CD4-positive, alpha-beta T cell (primary cell): ENCODE measurements at regions not wholly inside any gene's neighbourhood (a gene's known extent, or its start where the extent isn't known, plus 50 kb on each side); places are given as distances from the start of the nearest gene placed in this dataset.

ENCODE experiments used
- ATAC-seq: fragments of 200-7000 bp; cut with Tn5 transposase; one replicate; pipeline ENCODE4 v1.10.0; 2022; ENCODE audit warnings: mild to moderate bottlenecking; ENCODE audit not compliant: poor library complexity
- CTCF ChIA-PET: fragments of 350-600 bp; sonication (Branson Sonifier 250); formaldehyde crosslinking; loops from one replicate; lab custom pipeline; 2021; ENCODE audit warnings: antibody characterized with exemption, inconsistent platforms; lab: Charles Lee
- POLR2A ChIA-PET: fragments of 350-600 bp; sonication (Branson Sonifier 250); formaldehyde crosslinking; loops from one replicate; lab custom pipeline; 2021; ENCODE audit warnings: antibody characterized with exemption, inconsistent platforms; lab: Charles Lee
- DNase-seq, 14 experiments: peaks; one replicate each; pipeline ENCODE4 v3.0.0-alpha.2; 2013 to 2020; ENCODE audit warnings: mixed read lengths in 2 of 14
- H3K27ac ChIP-seq, 2 donors: one replicate each; pipeline versions ENCODE4 v1.5.1 to v1.7.0; 2013; ENCODE audit warnings: low read length in 2 of 2, low read depth in 1 of 2, mild to moderate bottlenecking in 1 of 2
- H3K27me3 ChIP-seq, 2 experiments: 1 replicate in 1 of 2; 2 replicates in 1 of 2; pipeline versions ENCODE4 v1.6.1 to v1.7.0; 2013; ENCODE audit warnings: low read length in 2 of 2, control low read depth in 1 of 2, mild to moderate bottlenecking in 1 of 2, moderate library complexity in 1 of 2; ENCODE audit not compliant: insufficient read depth in 2 of 2, control insufficient read depth in 1 of 2
- H3K36me3 ChIP-seq: one replicate; pipeline ENCODE4 v1.6.1; 2013; ENCODE audit warnings: low read length, control low read depth; ENCODE audit not compliant: insufficient read depth
- H3K4me1 ChIP-seq: one replicate; pipeline ENCODE4 v1.6.1; 2013; ENCODE audit warnings: low read length, control low read depth; ENCODE audit not compliant: insufficient read depth
- H3K4me3 ChIP-seq: one replicate; pipeline ENCODE4 v1.5.1; 2013; ENCODE audit warnings: mild to moderate bottlenecking, low read length, moderate library complexity
- H3K9me3 ChIP-seq, 2 experiments: 1 replicate in 1 of 2; 2 replicates in 1 of 2; pipeline versions ENCODE4 v1.6.1 to v1.7.0; 2013; ENCODE audit warnings: low read length in 2 of 2, mild to moderate bottlenecking in 2 of 2, control low read depth in 1 of 2, moderate library complexity in 1 of 2; ENCODE audit not compliant: control insufficient read depth in 1 of 2, insufficient read depth in 1 of 2
- H3K27ac Mint-ChIP-seq: one replicate; pipeline ENCODE4 v1.8.0; 2020; ENCODE audit warnings: mixed read lengths
- H3K27me3 Mint-ChIP-seq: one replicate; pipeline ENCODE4 v1.8.0; 2021; ENCODE audit warnings: mixed read lengths
- H3K36me3 Mint-ChIP-seq: one replicate; pipeline ENCODE4 v1.8.0; 2021; ENCODE audit warnings: low read depth, mixed read lengths
- H3K4me1 Mint-ChIP-seq: one replicate; pipeline ENCODE4 v1.8.0; 2021; ENCODE audit warnings: low read depth, mixed read lengths
- H3K4me3 Mint-ChIP-seq: one replicate; pipeline ENCODE4 v1.8.0; 2020; ENCODE audit warnings: mild to moderate bottlenecking, mixed read lengths
- H3K9me3 Mint-ChIP-seq: one replicate; pipeline ENCODE4 v1.8.0; 2020; ENCODE audit warnings: mixed read lengths
- CTCF ChIP-seq: fragments of 200-600 bp; IDR thresholded peaks from one replicate; pipeline ENCODE4 v1.8.0; 2022; ENCODE audit warnings: antibody characterized with exemption, mild to moderate bottlenecking
- intact Hi-C, 2 experiments: fragments of 100-400 bp; cut with DNase I in 1 of 2; cut with micrococcal nuclease in 1 of 2; formaldehyde crosslinking; loops; one replicate each; pipeline versions ENCODE4 v1.15.1 to v1.9.0; 2023 to 2025; cut with DNase I, micrococcal nuclease

GRCh38 chr13:30559274-30559673, 58.4 kb upstream of the USPL1 start:
- Histone ChIP-seq H3K4me3 (no peak overlapping the region), H3K27me3 (no peaks in the 10 kb centered on the region), H3K9me3 (no peaks in the 10 kb centered on the region), H3K36me3 (no peaks in the 10 kb centered on the region), H3K4me1 (no peaks in the 10 kb centered on the region), H3K27ac (no peak overlapping the region)
- H3K36me3 Mint-ChIP-seq, result no peaks in the 10 kb centered on the region
- no peak overlapping the region for H3K27ac Mint-ChIP-seq
- ATAC-seq (no peak), DNase-seq (no peak)
- intact Hi-C loops, result no loop called here
- H3K27me3 Mint-ChIP-seq, result no peaks in the 10 kb centered on the region
- ChIA-PET CTCF (no interaction called here), POLR2A (no interaction called here)
- no peaks in the 10 kb centered on the region for H3K4me1 Mint-ChIP-seq
- no peaks in the 10 kb centered on the region for H3K9me3 Mint-ChIP-seq
- TF ChIP-seq CTCF, result no peak
- H3K4me3 Mint-ChIP-seq, result no peak overlapping the region

GRCh38 chr13:30560212-30560611, 57.5 kb upstream of the USPL1 start:
- H3K27ac ChIP-seq, result no peak overlapping the region
- no peak overlapping the region for H3K4me3 Mint-ChIP-seq
- H3K27me3 Mint-ChIP-seq, result no peaks in the 10 kb centered on the region
- POLR2A ChIA-PET, result no interaction called here
- no peak overlapping the region for H3K4me3 ChIP-seq
- no peaks in the 10 kb centered on the region for H3K9me3 Mint-ChIP-seq
- no peaks in the 10 kb centered on the region for H3K36me3 ChIP-seq
- H3K9me3 ChIP-seq, result no peaks in the 10 kb centered on the region
- ATAC-seq, result no peak
- no peak for TF ChIP-seq CTCF
- H3K4me1 ChIP-seq, result no peaks in the 10 kb centered on the region
- CTCF ChIA-PET, result no interaction called here
- H3K27me3 ChIP-seq, result no peaks in the 10 kb centered on the region
- H3K36me3 Mint-ChIP-seq, result no peaks in the 10 kb centered on the region
- DNase-seq, result no peak
- intact Hi-C loops, result no loop called here
- no peak overlapping the region for H3K27ac Mint-ChIP-seq
- H3K4me1 Mint-ChIP-seq, result no peaks in the 10 kb centered on the region

GRCh38 chr13:30561511-30561910, 56.2 kb upstream of the USPL1 start:
- Histone ChIP-seq H3K4me3 (no peak overlapping the region), H3K9me3 (no peaks in the 10 kb centered on the region), H3K27me3 (no peaks in the 10 kb centered on the region), H3K36me3 (no peaks in the 10 kb centered on the region), H3K4me1 (no peaks in the 10 kb centered on the region), H3K27ac (no peak overlapping the region)
- POLR2A ChIA-PET, result no interaction called here
- H3K27ac Mint-ChIP-seq, result no peak overlapping the region
- CTCF ChIA-PET, result no interaction called here
- intact Hi-C loops, result no loop called here
- DNase-seq (no peak), ATAC-seq (no peak)
- no peaks in the 10 kb centered on the region for H3K4me1 Mint-ChIP-seq
- no peaks in the 10 kb centered on the region for H3K9me3 Mint-ChIP-seq
- H3K4me3 Mint-ChIP-seq, result no peak overlapping the region
- H3K27me3 Mint-ChIP-seq, result no peaks in the 10 kb centered on the region
- no peak for TF ChIP-seq CTCF
- H3K36me3 Mint-ChIP-seq, result no peaks in the 10 kb centered on the region
